ENCODE measurements at regions not wholly inside any gene's neighbourhood (a gene's known extent, or its start where the extent isn't known, plus 50 kb on each side); places are given as distances from the start of the nearest gene placed in this dataset.

GRCh38 chr7:124267154-124267553 lies 234.3 kb upstream of the TMEM229A start:
- POLR2A ChIA-PET: no interaction called here
- no peak overlapping the region for H3K4me3 ChIP-seq
- peak; percentile 60; the same call in 1 of the 2 replicates for TF ChIP-seq ERF (CRISPR knock-in tag; IDR thresholded peaks at IDR 0.05)
- no peak for TF ChIP-seq NEUROD1 (IDR thresholded peaks at IDR 0.05; ENCODE audit: borderline replicate concordance, low read depth, low read length, partially characterized antibody)
- TF ChIP-seq ZNF324 (CRISPR knock-in tag; IDR thresholded peaks at IDR 0.05): no peak
- TF ChIP-seq JUN (IDR thresholded peaks at IDR 0.05; ENCODE audit: borderline replicate concordance, low read depth, low read length): no peak
- TF ChIP-seq JUN (CRISPR knock-in tag; IDR thresholded peaks at IDR 0.05; ENCODE audit: borderline replicate concordance): no peak
- TF ChIP-seq, protein P1, sequence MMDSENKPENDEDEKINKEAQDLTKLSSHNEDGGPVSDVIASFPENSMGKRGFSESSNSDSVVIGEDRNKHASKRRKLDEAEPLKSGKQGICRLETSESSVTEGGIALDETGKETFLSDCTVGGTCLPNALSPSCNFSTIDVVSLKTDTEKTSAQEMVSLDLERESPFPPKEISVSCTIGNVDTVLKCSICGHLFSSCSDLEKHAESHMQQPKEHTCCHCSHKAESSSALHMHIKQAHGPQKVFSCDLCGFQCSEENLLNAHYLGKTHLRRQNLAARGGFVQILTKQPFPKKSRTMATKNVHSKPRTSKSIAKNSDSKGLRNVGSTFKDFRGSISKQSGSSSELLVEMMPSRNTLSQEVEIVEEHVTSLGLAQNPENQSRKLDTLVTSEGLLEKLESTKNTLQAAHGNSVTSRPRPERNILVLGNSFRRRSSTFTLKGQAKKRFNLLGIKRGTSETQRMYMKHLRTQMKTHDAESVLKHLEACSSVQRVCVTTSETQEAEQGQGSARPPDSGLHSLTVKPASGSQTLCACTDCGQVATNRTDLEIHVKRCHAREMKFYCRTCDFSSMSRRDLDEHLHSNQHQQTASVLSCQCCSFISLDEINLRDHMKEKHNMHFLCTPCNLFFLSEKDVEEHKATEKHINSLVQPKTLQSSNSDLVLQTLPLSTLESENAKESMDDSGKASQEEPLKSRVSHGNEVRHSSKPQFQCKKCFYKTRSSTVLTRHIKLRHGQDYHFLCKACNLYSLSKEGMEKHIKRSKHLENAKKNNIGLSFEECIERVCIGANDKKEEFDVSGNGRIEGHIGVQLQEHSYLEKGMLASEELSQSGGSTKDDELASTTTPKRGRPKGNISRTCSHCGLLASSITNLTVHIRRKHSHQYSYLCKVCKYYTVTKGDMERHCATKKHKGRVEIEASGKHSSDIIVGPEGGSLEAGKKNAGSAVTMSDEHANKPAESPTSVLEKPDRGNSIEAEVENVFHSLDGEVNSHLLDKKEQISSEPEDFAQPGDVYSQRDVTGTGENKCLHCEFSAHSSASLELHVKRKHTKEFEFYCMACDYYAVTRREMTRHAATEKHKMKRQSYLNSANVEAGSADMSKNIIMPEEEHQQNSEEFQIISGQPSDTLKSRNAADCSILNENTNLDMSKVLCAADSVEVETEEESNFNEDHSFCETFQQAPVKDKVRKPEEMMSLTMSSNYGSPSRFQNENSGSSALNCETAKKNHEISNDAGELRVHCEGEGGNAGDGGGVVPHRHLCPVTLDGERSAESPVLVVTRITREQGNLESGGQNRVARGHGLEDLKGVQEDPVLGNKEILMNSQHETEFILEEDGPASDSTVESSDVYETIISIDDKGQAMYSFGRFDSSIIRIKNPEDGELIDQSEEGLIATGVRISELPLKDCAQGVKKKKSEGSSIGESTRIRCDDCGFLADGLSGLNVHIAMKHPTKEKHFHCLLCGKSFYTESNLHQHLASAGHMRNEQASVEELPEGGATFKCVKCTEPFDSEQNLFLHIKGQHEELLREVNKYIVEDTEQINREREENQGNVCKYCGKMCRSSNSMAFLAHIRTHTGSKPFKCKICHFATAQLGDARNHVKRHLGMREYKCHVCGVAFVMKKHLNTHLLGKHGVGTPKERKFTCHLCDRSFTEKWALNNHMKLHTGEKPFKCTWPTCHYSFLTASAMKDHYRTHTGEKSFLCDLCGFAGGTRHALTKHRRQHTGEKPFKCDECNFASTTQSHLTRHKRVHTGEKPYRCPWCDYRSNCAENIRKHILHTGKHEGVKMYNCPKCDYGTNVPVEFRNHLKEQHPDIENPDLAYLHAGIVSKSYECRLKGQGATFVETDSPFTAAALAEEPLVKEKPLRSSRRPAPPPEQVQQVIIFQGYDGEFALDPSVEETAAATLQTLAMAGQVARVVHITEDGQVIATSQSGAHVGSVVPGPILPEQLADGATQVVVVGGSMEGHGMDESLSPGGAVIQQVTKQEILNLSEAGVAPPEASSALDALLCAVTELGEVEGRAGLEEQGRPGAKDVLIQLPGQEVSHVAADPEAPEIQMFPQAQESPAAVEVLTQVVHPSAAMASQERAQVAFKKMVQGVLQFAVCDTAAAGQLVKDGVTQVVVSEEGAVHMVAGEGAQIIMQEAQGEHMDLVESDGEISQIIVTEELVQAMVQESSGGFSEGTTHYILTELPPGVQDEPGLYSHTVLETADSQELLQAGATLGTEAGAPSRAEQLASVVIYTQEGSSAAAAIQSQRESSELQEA (IDR thresholded peaks at IDR 0.05; ENCODE audit: low read depth): no peak
- no peak for TF ChIP-seq ATF6 (CRISPR knock-in tag; IDR thresholded peaks at IDR 0.05)
- TF ChIP-seq MIER1 (IDR thresholded peaks at IDR 0.05; ENCODE audit: low read depth): no peak
- no peak for TF ChIP-seq SIN3B (IDR thresholded peaks at IDR 0.05; ENCODE audit: low read depth)
- TF ChIP-seq SIRT6 (IDR thresholded peaks at IDR 0.05; ENCODE audit: low read depth, low read length): no peak
- TF ChIP-seq ZNF175 (CRISPR knock-in tag; IDR thresholded peaks at IDR 0.05; ENCODE audit: low read depth): 0 out of 2 replicates have a peak, but pooled peaks have one; percentile 35
- TF ChIP-seq, protein P2, sequence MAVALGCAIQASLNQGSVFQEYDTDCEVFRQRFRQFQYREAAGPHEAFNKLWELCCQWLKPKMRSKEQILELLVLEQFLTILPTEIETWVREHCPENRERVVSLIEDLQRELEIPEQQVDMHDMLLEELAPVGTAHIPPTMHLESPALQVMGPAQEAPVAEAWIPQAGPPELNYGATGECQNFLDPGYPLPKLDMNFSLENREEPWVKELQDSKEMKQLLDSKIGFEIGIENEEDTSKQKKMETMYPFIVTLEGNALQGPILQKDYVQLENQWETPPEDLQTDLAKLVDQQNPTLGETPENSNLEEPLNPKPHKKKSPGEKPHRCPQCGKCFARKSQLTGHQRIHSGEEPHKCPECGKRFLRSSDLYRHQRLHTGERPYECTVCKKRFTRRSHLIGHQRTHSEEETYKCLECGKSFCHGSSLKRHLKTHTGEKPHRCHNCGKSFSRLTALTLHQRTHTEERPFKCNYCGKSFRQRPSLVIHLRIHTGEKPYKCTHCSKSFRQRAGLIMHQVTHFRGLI (CRISPR knock-in tag; IDR thresholded peaks at IDR 0.05): peak; percentile 22; the same call in 1 of the 2 replicates

More at GRCh38 chr7:124267154-124267553, 234.3 kb upstream of the TMEM229A start:
- Histone ChIP-seq H3K9me3 (replicated peaks; ENCODE audit: control insufficient read depth, insufficient read depth, low read depth, low read length) (0 out of 2 replicates have a peak, but pooled peaks cover 1% of the 10 kb centered on the region), H2AFZ (ENCODE audit: low read depth, low read length) (no peak overlapping the region), H3K4me1 (replicated peaks in 1 of 2; ENCODE audit: control insufficient read depth in 2 of 2, insufficient read depth in 2 of 2, low read length in 2 of 2) (no peaks in the 10 kb centered on the region), H3K27ac (ENCODE audit: extremely low read depth, low read depth, low read length) (no peak overlapping the region), H3K27me3 (ENCODE audit: control insufficient read depth in 2 of 2, insufficient read depth in 2 of 2, low read length in 2 of 2) (no peaks in the 10 kb centered on the region), H3K4me2 (ENCODE audit: insufficient read depth, low read length) (no peak overlapping the region), H3K9me1 (ENCODE audit: control insufficient read depth, insufficient read depth, low read length) (no peaks in the 10 kb centered on the region), H3K36me3 (ENCODE audit: control insufficient read depth, insufficient read depth, low read length) (no peaks in the 10 kb centered on the region), H3K79me2 (ENCODE audit: control insufficient read depth, insufficient read depth, low read length) (no peaks in the 10 kb centered on the region), H3K9ac (ENCODE audit: insufficient read depth in 1 of 2, low read depth in 2 of 2, low read length in 2 of 2) (no peak overlapping the region), H4K20me1 (replicated peaks; ENCODE audit: control insufficient read depth, insufficient read depth, low read length) (no peaks in the 10 kb centered on the region)
- CTCF ChIA-PET (ENCODE audit: low intra/inter-chr PET ratio): no interaction called here
- in situ Hi-C loops (cut with MboI) (no loop called here), intact Hi-C loops (cut with micrococcal nuclease) (no loop called here)
- WGBS (ENCODE audit: insufficient coverage, low coverage, missing lambda C conversion rate): 0% methylated on average over 2 of the region's 2 CpGs
- ATAC-seq (no peak), FAIRE-seq (no peak), DNase-seq (ENCODE audit: extremely low read depth in 1 of 4, low spot score in 3 of 4) (no peak)
- no TSS peak for BruUV-seq (replicated peaks)

Data from K562 (cell line).